EH (cell line): ENCODE measurements at regions not wholly inside any gene's neighbourhood (a gene's known extent, or its start where the extent isn't known, plus 50 kb on each side); places are given as distances from the start of the nearest gene placed in this dataset.

ENCODE experiments used
- DNase-seq: peaks from one replicate; pipeline ENCODE4 v3.0.0-alpha.2; 2015; ENCODE audit warnings: low read depth

GRCh38 chr21:28356422-28356821, 636.3 kb downstream of the LTN1 start:
- DNase-seq: no peak

DNA sequence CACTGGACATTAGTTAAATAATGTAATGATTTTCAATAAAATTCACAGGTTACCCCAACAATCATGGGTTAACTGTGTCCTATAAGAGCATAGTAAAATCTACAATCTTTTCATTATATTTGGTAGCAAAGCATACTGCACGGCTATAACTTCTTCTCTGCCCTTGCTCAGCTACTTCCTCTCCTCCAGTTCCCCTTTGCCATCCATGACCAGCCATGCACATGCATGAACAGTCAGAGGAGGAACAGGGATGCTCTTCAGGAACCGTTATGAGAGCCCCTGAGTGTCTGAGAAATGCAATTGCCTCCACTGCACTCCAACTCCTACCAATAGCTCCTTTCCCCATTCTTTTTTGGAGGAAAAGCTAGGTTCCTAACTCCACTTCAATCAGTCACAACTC, 646.7 kb downstream of the LTN1 start:
- DNase-seq: no peak

- DNase-seq: no peak
These were observed 647.7 kb downstream of the LTN1 start for GRCh38 chr21:28344985-28345384.

GRCh38 chr21:28342212-28342810, 650.4 kb downstream of the LTN1 start:
- peak; percentile 23 for DNase-seq

- DNase-seq: no peak
These were observed 653.3 kb downstream of the LTN1 start for GRCh38 chr21:28339403-28339802.

GRCh38 chr21:28338701-28339305, 653.9 kb downstream of the LTN1 start:
- no peak for DNase-seq

DNA sequence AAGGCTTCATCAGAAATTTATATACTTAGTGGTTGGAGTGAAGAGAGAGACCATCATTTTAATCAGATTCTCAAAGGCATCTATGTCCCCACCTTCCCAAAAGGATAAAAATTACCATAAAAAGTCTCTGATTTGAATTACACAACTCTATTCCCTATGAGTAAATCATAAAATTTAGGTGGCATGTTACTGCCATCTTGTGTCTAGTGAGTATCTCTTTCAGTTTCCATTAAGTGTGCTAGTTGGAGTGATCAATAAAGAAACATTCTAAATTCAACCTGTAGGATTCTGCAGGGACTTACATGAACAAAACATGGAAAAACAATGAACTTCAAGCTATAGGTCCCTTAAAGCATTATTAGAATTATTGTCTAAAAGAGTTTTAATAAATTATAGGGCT, 655.4 kb downstream of the LTN1 start:
- peak; percentile 73 for DNase-seq

- peak; percentile 84 for DNase-seq
These were observed 656.4 kb downstream of the LTN1 start for GRCh38 chr21:28336314-28336713.

DNA sequence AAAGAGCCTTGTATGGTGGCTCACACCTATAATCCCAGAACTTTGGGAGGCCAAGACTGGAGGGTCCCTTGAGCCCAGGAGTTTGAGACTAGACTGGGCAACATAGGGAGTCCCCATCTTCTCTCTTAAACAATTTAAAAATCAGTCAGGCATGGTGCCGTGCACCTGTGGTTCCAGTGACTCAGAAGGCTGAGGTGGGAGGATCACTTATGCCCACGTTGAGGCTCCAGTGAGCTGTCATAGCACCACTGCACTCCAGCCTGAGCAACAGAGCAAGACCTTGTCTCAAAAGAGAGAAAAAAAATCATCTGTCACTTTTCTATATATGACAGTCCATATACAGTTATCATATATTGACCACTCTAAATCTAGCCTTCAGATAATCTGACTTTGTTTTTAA, 658.3 kb downstream of the LTN1 start:
- DNase-seq: no peak

DNA sequence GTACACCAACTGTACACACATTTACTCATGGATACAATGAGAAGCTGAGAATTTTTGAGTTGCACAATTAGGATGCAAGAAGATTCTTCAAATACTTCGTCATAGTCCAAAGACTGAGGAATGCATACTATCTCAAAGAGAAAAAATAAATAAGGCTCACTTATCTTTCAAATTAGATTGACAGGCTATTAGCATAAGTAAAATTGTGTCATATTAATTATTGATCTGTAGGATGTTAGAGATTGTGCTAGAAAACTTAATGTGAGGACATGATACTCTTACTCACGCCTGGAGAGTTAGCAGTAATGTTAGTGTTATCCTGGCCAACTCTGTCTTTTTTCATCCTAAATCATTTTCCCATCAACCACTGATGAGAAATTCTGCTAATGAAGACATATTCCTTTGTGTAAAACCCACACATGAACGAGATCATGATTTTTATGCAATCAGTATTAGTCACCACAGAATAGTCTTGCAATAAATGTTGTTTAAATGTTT, 659.0 kb downstream of the LTN1 start:
- peak; percentile 82 for DNase-seq

DNA sequence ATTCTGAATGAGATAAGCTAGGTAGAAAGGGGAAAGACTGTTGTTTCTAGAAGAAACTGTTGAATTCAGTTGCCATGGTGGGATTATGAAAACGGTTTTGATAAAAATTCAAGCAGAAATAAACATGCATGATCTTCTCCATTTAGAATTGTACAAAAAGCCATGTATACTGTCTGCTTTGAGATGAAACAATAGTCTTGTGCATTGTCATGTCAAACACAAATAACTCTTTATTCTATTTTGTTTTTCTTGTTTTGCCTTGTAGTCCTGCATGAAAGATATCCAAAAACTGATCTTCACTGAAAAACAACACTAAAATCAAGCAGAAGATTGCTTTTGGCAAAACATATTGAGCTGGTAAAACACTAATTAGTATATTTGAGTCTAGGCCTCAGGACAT, 659.9 kb downstream of the LTN1 start:
- DNase-seq: no peak

DNA sequence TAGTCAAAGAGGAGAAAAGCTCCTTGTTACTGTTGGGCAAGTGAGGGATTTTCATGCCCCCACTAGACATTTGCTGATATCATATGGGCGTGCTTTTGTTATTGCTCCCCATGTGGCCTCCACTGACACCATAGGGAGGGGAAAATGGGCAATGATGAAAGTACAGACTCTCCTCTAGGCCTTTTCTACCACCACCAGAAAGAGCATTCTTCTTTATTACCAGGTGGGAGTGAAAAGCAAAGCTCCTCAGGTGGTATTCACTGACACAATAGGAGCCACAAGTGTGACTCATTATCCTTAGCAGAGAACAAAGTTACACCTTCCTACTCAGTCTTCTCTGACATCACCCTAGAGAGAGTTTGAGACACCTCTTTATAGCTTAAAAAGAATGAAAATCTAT, 667.1 kb downstream of the LTN1 start:
- no peak for DNase-seq

DNA sequence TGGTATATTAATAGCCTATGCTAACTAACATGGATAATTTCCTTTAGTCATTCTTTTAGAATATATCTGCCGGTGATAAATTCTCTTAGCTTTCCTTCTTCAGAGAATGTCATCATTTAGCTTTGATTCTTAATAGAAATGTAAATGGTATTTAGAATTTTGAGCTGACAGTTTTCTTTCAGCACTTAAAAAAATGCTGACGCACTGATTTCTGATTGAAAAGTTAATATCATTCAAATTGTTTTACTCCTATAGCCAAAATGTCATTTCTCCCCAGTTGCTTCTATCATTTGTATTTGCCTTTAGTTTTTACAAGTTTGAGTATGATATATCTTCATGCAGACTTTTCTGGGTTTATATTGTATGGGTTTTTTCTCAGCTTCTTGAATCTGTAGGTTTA, 668.0 kb downstream of the LTN1 start:
- DNase-seq: no peak

GRCh38 chr21:28317177-28317950, 675.3 kb downstream of the LTN1 start:
- DNase-seq: no peak

- DNase-seq: peak; percentile 3
These were observed 681.1 kb downstream of the LTN1 start for GRCh38 chr21:28311411-28312190.

DNA sequence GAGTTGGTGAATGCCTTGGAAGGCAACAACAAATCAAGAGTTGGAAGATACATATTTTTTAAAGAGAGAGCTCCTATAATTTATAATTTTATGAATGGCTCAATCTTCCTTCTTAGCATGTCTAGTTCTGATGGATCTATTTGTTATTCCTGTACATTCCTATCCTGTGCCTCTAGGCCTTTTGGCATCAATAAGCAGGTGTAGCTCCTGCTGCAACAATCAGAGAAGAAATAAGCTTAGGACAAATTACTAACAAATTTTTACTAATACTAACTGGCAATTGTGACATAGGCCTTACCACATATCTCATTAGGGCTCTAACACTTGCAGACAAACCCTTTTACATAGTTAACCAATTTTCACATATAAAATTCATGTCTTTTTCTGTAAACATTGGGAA, 682.0 kb downstream of the LTN1 start:
- DNase-seq: no peak

DNA sequence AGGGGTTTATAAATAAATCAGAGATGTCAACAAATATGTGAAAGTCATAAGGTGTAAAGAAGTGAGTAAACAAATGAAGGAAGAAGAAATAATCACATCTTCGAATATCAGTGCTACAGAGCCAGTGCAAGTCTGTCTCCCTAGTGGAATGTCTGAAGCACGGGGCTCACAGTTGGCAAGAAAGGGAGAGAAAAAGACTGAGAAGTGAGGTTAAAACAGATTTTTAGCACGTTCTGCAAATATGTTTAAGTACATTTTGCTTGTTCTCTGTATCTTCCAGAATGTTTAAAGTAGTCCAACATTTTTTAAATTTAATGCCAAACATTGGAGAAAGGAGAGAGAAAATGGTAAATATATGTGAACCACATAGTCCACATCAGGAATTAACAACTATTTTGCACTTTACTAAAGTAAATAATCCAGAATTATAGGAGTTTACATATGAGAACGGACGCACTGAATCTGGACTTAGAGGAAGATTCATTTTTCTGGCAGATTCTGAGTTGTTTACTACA, 682.4 kb downstream of the LTN1 start:
- DNase-seq: no peak

DNA sequence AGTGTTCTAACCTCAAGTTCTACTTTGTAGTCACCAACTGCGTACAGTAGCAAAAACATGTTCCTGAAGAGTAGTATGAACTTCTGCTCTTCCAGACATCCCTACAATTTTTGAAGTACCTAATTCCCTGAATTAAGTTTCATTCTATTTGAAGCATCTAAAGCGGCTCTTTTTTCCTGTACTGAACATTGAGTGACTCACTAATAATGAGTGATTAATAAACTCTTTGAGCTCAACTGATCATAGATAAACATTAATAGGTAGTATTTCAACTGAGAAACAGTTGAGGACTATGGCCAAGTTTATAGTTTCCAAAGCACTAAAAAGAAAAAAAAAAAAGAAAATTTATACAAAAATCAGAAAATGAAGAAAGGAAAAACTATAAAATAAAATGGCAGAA, 683.1 kb downstream of the LTN1 start:
- DNase-seq: no peak

DNA sequence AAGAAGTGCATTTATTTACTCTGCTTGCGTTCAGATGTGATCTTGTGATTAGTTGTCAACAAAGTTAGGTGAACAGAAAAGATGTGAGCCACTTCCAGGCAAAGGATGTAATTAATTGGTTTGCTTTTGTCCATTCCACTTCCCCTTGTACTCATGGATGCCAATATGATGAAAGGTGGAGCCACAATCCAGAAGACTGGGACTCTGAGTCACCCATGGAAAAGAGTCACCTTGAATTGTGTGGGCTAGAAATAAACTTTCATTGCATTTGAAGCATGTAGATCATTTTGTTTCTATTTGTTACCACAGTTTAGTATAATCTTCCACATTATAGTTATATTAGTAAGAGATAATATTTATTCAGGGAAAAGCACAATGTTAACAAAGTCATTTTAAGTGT, 684.2 kb downstream of the LTN1 start:
- peak; percentile 21 for DNase-seq

DNA sequence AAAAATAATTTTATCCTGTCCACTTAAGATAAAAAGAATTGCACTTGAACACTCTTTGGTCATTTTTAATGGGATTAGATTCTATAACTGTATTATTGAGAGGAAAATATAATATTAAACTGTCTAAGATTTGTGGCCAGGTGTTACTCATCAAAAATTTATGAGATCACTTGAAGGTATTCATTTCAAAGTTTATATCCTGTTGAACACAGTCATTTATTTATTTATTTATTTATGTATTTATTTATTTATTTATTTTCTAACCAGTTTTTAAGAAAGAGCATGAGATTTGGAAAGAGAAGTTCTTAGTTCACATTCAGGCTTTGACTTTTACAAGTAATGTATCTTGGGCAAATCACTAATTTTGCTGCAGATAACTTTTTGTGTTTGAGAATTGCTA, 692.7 kb downstream of the LTN1 start:
- DNase-seq: no peak

GRCh38 chr21:28298251-28298672, 694.4 kb downstream of the LTN1 start:
- peak; percentile 23 for DNase-seq

GRCh38 chr21:28294051-28294450, 698.6 kb downstream of the LTN1 start:
- DNase-seq: peak; percentile 63
